Hepatocyte (in vitro differentiated cells): ENCODE measurements at regions not wholly inside any gene's neighbourhood (a gene's known extent, or its start where the extent isn't known, plus 50 kb on each side); places are given as distances from the start of the nearest gene placed in this dataset.

Experiments used
- EZH2 ChIP-seq: fragments of 200-600 bp; sonication (generic); IDR thresholded peaks from 2 replicates; pipeline ENCODE4 v1.6.1; 2016; ENCODE audit warnings: antibody characterized with exemption, mild to moderate bottlenecking, borderline replicate concordance
- EZH2phosphoT487 ChIP-seq: fragments of 200-600 bp; sonication (generic); IDR thresholded peaks from one replicate; pipeline ENCODE4 v1.6.1; 2018; ENCODE audit warnings: antibody characterized with exemption, mild to moderate bottlenecking, low read depth, moderate library complexity; ENCODE audit not compliant: unreplicated experiment, severe bottlenecking
- TF ChIP-seq, protein P1 (sequence below): fragments of 200-600 bp; sonication (generic); IDR thresholded peaks from 2 replicates; pipeline ENCODE4 v1.5.1; 2016; ENCODE audit warnings: antibody characterized with exemption, mild to moderate bottlenecking; ENCODE audit not compliant: poor library complexity

DNA sequence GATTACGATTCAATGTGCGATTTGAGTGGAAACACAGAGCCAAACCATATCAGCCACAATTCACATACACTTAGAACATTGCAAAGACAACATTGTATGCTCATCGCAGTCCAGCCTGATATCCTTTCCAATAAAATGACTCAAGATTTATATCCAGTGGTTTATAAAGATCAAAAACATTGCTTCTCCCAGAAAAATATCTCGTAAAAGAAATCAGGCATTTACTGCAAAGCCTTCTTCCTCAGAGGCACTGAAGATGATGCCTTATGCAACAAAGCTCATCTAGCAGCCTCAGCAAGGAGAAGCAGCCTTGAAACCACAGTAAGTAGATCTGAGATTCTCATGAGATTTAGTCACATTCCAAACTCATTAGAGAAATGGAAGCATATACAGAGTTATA lies 523.8 kb downstream of the ELAVL2 start:
- TF ChIP-seq, protein P1, sequence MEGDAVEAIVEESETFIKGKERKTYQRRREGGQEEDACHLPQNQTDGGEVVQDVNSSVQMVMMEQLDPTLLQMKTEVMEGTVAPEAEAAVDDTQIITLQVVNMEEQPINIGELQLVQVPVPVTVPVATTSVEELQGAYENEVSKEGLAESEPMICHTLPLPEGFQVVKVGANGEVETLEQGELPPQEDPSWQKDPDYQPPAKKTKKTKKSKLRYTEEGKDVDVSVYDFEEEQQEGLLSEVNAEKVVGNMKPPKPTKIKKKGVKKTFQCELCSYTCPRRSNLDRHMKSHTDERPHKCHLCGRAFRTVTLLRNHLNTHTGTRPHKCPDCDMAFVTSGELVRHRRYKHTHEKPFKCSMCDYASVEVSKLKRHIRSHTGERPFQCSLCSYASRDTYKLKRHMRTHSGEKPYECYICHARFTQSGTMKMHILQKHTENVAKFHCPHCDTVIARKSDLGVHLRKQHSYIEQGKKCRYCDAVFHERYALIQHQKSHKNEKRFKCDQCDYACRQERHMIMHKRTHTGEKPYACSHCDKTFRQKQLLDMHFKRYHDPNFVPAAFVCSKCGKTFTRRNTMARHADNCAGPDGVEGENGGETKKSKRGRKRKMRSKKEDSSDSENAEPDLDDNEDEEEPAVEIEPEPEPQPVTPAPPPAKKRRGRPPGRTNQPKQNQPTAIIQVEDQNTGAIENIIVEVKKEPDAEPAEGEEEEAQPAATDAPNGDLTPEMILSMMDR = no peak
- no peak for TF ChIP-seq EZH2
- TF ChIP-seq EZH2phosphoT487 = no peak
